Epithelial cell of proximal tubule (primary cell): ENCODE measurements at regions not wholly inside any gene's neighbourhood (a gene's known extent, or its start where the extent isn't known, plus 50 kb on each side); places are given as distances from the start of the nearest gene placed in this dataset.

ENCODE experiments used
- DNase-seq: peaks from one replicate; pipeline ENCODE4 v3.0.0-alpha.2; 2011; ENCODE audit warnings: low read depth
- H3K4me3 ChIP-seq: 2 replicates; pipeline ENCODE4 v1.5.1; 2011; ENCODE audit warnings: low read depth, mild to moderate bottlenecking, low read length
- CTCF ChIP-seq: conservative IDR thresholded peaks from 2 replicates; pipeline ENCODE4 v1.5.1; 2012; ENCODE audit warnings: low read depth, mild to moderate bottlenecking, low read length

GRCh38 chr12:19971361-19972280, 396.7 kb upstream of the PDE3A start:
- peak; percentile 24 for TF ChIP-seq CTCF
- no peak overlapping the region for H3K4me3 ChIP-seq
- peak; percentile 91 for DNase-seq

- no peak for TF ChIP-seq CTCF
- no peak for DNase-seq
- H3K4me3 ChIP-seq, result no peak overlapping the region
These were observed 395.7 kb upstream of the PDE3A start for GRCh38 chr12:19972325-19973288.

DNA sequence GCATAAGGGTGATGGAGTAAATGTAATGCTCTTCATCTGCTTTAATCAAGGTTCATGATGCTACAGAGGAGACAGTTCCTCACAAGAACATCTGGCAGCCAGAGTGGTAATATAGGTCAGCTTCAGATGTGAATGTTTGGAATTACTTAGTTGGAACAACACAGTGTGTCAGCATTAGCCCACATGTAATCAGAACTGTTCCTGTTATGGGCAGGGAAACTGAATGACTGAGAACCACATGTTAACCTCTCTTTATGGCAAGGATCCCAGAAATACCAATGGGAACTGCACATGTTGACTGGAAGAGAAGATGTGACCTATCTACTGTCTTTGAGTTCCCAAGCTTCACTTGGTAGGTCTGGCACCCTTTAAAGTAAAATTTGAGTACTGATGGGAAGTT, 390.1 kb upstream of the PDE3A start:
- TF ChIP-seq CTCF, result no peak
- no peak overlapping the region for H3K4me3 ChIP-seq
- peak; percentile 87 for DNase-seq

GRCh38 chr12:19979584-19979983, 388.8 kb upstream of the PDE3A start:
- no peak for DNase-seq
- H3K4me3 ChIP-seq, result no peak overlapping the region
- TF ChIP-seq CTCF, result no peak

DNA sequence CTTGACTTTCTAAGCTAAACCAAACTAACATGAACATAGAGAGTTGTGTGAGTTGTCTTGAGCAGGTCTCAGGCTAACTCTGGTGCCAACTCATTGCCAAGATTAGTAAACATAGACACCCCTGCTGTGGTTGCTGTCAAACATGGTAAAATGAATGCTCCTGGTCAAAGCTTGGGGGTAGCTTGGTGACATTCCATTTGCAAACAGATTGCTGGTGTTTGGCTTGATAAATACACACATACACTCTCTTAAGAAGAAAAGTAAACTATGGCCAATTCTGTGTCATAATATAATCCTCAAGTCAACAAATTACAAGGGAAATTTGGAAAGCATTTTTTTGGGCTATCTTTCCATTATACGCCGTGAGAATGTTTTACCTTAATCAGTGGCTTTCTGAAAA, 386.4 kb upstream of the PDE3A start:
- TF ChIP-seq CTCF, result no peak
- DNase-seq, result no peak
- no peak overlapping the region for H3K4me3 ChIP-seq

GRCh38 chr12:19988001-19988400, 380.3 kb upstream of the PDE3A start:
- DNase-seq, result no peak
- H3K4me3 ChIP-seq, result no peak overlapping the region
- TF ChIP-seq CTCF, result no peak
